ENCODE measurements at regions not wholly inside any gene's neighbourhood (a gene's known extent, or its start where the extent isn't known, plus 50 kb on each side); places are given as distances from the start of the nearest gene placed in this dataset.

DNA sequence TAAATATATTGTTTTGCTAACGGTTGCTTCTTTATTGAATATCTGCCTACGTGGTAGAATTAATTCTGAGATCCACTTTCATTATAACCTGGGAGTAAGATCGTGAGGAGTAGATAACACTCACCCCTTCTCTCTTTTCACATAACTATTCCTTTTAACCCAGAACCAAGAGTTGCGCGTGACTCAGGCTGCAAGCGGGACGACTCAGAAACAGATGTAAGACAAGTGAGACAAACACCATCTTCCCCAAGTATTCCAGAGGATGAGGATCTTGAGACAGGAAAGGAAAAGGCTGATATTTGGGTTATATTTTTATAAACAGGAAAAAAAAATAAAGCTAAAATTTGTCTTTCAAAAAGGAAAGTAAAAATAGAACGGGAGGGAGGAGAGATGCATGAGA, 318.8 kb upstream of the NOCT start:
- no peak for TF ChIP-seq POLR2A (IDR thresholded peaks at IDR 0.05)
- TF ChIP-seq, protein P1, sequence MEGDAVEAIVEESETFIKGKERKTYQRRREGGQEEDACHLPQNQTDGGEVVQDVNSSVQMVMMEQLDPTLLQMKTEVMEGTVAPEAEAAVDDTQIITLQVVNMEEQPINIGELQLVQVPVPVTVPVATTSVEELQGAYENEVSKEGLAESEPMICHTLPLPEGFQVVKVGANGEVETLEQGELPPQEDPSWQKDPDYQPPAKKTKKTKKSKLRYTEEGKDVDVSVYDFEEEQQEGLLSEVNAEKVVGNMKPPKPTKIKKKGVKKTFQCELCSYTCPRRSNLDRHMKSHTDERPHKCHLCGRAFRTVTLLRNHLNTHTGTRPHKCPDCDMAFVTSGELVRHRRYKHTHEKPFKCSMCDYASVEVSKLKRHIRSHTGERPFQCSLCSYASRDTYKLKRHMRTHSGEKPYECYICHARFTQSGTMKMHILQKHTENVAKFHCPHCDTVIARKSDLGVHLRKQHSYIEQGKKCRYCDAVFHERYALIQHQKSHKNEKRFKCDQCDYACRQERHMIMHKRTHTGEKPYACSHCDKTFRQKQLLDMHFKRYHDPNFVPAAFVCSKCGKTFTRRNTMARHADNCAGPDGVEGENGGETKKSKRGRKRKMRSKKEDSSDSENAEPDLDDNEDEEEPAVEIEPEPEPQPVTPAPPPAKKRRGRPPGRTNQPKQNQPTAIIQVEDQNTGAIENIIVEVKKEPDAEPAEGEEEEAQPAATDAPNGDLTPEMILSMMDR (IDR thresholded peaks at IDR 0.05): no peak

All from lower leg skin (tissue), 3 donors.